ENCODE measurements at regions not wholly inside any gene's neighbourhood (a gene's known extent, or its start where the extent isn't known, plus 50 kb on each side); places are given as distances from the start of the nearest gene placed in this dataset.
"Not testable (repeated sequence)": the region's sequence is repeated elsewhere in the genome, so short reads cannot be mapped to it uniquely, and the experiment has no call there.

DNA sequence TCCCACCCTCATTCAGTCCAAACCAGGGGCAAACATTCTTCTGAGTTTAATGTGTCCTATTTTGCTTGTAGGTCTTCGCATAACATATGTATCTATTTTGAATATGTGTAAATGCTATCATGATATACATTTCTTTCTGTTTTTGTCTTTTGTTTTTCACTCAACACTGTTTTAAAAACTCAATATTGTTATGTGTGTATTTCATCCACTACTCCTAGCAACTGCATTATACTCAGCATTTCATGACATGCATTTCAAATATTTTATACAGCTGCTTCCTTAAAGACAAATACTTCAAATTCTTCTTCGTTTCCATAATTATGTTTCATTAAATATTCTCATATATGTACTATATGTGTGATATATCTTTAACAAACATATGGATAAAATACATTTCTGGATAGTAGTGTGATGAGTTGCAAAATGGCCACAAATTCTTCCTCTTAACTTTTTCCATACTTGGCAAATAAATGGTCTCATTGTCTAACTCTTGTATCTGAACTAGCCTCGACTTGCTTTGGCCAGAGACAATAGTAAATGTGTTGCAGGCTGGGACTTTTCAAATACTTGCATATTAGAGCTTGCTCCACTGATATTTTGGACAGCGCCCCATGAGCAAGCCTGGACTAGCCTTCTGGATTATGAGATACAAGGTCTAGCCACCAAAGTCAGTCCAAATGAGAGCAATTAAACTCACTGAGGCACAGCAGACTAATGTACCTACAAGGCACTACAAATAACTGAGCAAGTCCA lies 539.7 kb upstream of the KCND2 start:
- FAIRE-seq = no peak

GRCh38 chr7:119737390-119737789 lies 535.6 kb upstream of the KCND2 start:
- TF ChIP-seq POLR2A (IDR thresholded peaks at IDR 0.05; ENCODE audit: low read depth, low read length) = no peak
- FAIRE-seq (no peak), DNase-seq (ENCODE audit: insufficient read length, low spot score) (no peak)

More for the DNA sequence above, 539.7 kb upstream of the KCND2 start:
- no peak for DNase-seq (ENCODE audit: insufficient read length, low spot score)
- TF ChIP-seq POLR2A (IDR thresholded peaks at IDR 0.05; ENCODE audit: low read depth, low read length) = no peak

GRCh38 chr7:119745280-119745679 lies 527.7 kb upstream of the KCND2 start:
- DNase-seq (ENCODE audit: insufficient read length, low spot score); FAIRE-seq: not testable (repeated sequence)

GRCh38 chr7:119748251-119748860 lies 524.6 kb upstream of the KCND2 start:
- TF ChIP-seq POLR2A (IDR thresholded peaks at IDR 0.05; ENCODE audit: low read depth, low read length) = no peak
- FAIRE-seq (no peak), DNase-seq (ENCODE audit: insufficient read length, low spot score) (no peak)

DNA sequence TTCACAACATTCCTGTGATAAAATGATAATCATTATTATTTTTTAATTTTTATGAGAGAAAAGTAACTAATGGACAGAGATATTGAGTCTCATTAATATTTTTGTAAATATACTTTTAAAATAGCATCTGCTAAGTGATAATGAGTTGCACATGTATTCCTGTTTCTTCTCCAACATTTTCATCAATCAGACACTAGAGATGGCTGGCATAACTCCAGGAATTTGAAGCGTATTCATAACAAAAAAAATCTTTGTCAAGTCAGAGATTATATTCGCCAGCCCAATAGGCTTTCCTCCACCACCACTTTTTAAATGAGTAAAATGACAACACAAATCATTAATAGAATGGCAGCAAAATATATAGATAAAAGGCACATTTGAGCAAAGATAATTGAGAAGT lies 524.0 kb upstream of the KCND2 start:
- DNase-seq (ENCODE audit: insufficient read length, low spot score) = no peak
- no peak for FAIRE-seq
- no peak for TF ChIP-seq POLR2A (IDR thresholded peaks at IDR 0.05; ENCODE audit: low read depth, low read length)

- DNase-seq (ENCODE audit: insufficient read length, low spot score) (no peak), FAIRE-seq (no peak)
- TF ChIP-seq POLR2A (IDR thresholded peaks at IDR 0.05; ENCODE audit: low read depth, low read length) = no peak
These were observed 516.3 kb upstream of the KCND2 start for GRCh38 chr7:119756687-119757086.

DNA sequence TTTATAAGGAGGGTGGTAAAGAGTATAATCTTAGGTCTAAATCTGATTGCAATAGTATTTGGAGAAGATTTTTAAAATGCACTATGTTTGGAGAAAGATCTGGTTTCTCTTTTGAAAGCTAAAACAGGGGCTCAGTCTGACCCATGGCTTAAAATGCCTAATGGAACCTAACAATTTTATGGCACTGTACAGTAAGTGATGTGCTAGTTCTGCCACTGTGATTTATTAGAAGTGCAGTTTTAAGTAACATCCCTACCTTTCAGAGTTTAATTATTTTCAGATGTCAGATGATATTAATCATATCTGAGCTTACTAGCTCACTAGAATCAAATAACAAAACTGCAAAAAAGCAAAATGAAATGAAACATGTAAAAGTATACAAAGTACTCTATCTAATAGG lies 514.7 kb upstream of the KCND2 start:
- FAIRE-seq (no peak), DNase-seq (ENCODE audit: insufficient read length, low spot score) (no peak)
- TF ChIP-seq POLR2A (IDR thresholded peaks at IDR 0.05; ENCODE audit: low read depth, low read length) = no peak

GRCh38 chr7:119761776-119762175 lies 511.2 kb upstream of the KCND2 start:
- DNase-seq (ENCODE audit: insufficient read length, low spot score) = no peak
- no peak for TF ChIP-seq POLR2A (IDR thresholded peaks at IDR 0.05; ENCODE audit: low read depth, low read length)
- FAIRE-seq = no peak

- TF ChIP-seq POLR2A (IDR thresholded peaks at IDR 0.05; ENCODE audit: low read depth, low read length) = no peak
- DNase-seq (ENCODE audit: insufficient read length, low spot score) (no peak), FAIRE-seq (no peak)
These were observed 490.7 kb upstream of the KCND2 start for GRCh38 chr7:119782286-119782685.

- no peak for TF ChIP-seq POLR2A (IDR thresholded peaks at IDR 0.05; ENCODE audit: low read depth, low read length)
- DNase-seq (ENCODE audit: insufficient read length, low spot score) = no peak
- FAIRE-seq = no peak
These were observed 489.2 kb upstream of the KCND2 start for GRCh38 chr7:119783799-119784198.

DNA sequence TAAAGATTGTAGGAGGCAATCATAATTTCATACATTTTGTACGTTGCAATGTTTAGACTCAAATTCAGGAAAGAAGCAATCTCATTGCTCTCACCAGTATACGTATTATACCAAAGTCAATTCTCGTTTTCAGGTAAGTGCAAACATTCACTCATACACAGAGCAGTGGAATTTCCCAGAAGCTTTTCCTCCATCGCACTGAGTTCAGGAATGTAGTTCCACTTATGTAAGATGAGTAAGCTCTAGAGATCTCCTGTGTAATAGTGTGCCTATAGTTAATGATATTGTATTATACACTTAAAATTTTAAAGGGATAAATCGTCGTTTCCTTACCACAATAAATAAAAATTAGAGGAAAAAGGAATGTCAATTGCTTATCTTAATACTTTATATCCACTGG lies 470.8 kb upstream of the KCND2 start:
- DNase-seq (ENCODE audit: insufficient read length, low spot score) = no peak
- TF ChIP-seq POLR2A (IDR thresholded peaks at IDR 0.05; ENCODE audit: low read depth, low read length) = no peak
- FAIRE-seq = no peak

DNA sequence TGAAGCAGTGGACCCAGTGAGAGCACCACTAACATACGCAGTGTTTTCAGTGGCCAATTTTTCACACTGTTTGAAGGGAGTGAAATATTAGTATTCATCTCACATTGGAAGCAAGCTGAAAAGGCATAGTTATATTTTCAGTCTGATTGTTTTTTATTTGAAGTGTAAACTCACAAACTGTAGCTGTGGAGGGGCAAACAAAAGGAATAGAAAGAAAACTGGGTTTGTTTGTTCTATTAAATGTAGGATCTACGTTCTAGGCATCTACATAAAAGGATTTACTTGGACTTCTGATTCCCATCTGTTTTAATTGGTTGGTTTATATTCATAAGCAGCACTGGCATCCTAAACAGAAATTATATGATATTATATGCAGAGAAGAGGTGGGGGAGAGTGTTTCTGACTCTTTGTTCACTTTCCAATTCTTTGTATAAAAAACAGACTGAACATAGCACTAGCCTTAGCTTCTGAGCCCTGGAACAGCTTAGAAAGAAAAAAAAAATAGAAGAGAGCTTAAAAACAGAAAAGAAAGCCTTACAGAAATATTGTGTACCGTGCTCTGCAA lies 447.8 kb upstream of the KCND2 start:
- FAIRE-seq = no peak

DNA sequence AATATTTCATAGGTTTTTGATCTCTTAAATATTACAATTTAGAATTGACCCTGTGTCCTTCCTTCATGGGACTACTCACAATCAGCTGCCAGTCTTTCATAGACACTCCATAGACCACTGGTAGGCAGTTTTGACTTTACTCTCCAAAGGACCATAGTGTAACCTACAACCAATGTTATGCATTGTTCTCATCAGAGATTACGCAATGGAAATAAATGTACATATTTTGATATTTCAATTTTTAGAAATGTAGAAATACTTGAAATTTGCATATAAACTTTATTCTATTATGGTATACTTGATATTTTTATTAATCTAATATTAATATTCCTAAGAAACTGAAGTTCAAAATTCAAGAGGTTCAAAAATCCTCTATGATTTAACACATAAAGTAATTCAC lies 446.4 kb upstream of the KCND2 start:
- DNase-seq (ENCODE audit: insufficient read length, low spot score) (no peak), FAIRE-seq (no peak)
- no peak for TF ChIP-seq POLR2A (IDR thresholded peaks at IDR 0.05; ENCODE audit: low read depth, low read length)

More for the DNA sequence above, 447.8 kb upstream of the KCND2 start:
- no peak for DNase-seq (ENCODE audit: insufficient read length, low spot score)
- TF ChIP-seq POLR2A (IDR thresholded peaks at IDR 0.05; ENCODE audit: low read depth, low read length) = no peak

DNA sequence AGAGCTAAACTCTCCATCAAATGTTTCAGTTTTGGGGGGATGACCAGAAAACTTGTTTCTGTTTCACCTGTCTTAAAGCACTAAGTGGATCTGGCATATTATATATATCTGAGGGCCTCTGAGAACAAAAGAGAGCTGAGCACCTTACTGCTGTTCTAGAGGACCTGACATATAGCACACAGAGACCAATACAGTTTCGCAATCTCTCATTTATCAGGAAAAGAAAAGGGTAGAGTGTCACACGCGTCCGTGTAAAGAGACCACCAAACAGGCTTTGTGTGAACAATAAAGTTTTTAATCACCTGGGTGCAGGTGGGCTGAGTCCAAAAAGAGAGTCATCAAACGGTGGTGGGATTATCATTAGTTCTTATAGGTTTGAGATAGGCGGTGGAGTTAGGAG lies 434.5 kb upstream of the KCND2 start:
- DNase-seq (ENCODE audit: insufficient read length, low spot score) = no peak
- no peak for FAIRE-seq

DNA sequence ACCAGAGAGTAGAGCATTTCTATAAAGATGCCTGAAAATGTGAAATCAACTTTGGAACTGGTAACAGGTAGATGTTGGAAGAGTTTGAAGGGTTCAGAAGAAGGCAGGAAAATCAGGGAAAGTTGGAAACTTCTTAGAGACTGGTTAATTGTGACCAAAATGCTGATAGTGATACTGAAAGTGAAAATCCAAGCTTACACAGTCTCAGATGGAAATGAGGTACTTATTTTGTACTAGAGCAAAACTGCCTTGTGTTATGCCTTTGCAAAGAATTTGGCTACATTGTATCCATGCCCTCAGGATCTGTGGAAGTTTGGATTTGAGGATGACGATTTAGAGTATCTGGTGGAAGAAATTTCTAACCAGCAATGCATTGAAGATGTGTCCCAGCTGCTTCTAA lies 430.6 kb upstream of the KCND2 start:
- FAIRE-seq = no peak
- no peak for TF ChIP-seq POLR2A (IDR thresholded peaks at IDR 0.05; ENCODE audit: low read depth, low read length)

More for the DNA sequence above, 434.5 kb upstream of the KCND2 start:
- no peak for TF ChIP-seq POLR2A (IDR thresholded peaks at IDR 0.05; ENCODE audit: low read depth, low read length)

More for the DNA sequence above, 430.6 kb upstream of the KCND2 start:
- no peak for DNase-seq (ENCODE audit: insufficient read length, low spot score)

Measured in H54 (cell line).